ENCODE measurements at regions not wholly inside any gene's neighbourhood (a gene's known extent, or its start where the extent isn't known, plus 50 kb on each side); places are given as distances from the start of the nearest gene placed in this dataset.

- no peak for TF ChIP-seq CTCF (IDR thresholded peaks at IDR 0.05; ENCODE audit: low read depth, low read length, missing control alignments)
- DNase-seq (ENCODE audit: low read depth) = no peak
- no peak overlapping the region for H3K4me3 ChIP-seq (ENCODE audit: low read depth, low read length)
- in situ Hi-C loops (cut with HindIII; ENCODE audit: low sequenced_read_pairs) = no loop called here
These were observed 1232.7 kb downstream of the BRD1 start for GRCh38 chr22:48594757-48595510.

GRCh38 chr22:48594016-48594756 lies 1233.5 kb downstream of the BRD1 start:
- no peak for DNase-seq (ENCODE audit: low read depth)
- no peak overlapping the region for H3K4me3 ChIP-seq (ENCODE audit: low read depth, low read length)
- no peak for TF ChIP-seq CTCF (IDR thresholded peaks at IDR 0.05; ENCODE audit: low read depth, low read length, missing control alignments)
- in situ Hi-C loops (cut with HindIII; ENCODE audit: low sequenced_read_pairs) = no loop called here

GRCh38 chr22:48593551-48593950 lies 1234.1 kb downstream of the BRD1 start:
- TF ChIP-seq CTCF (IDR thresholded peaks at IDR 0.05; ENCODE audit: low read depth, low read length, missing control alignments) = no peak
- in situ Hi-C loops (cut with HindIII; ENCODE audit: low sequenced_read_pairs) = no loop called here
- H3K4me3 ChIP-seq (ENCODE audit: low read depth, low read length) = no peak overlapping the region
- no peak for DNase-seq (ENCODE audit: low read depth)

GRCh38 chr22:48592931-48593330 lies 1234.7 kb downstream of the BRD1 start:
- H3K4me3 ChIP-seq (ENCODE audit: low read depth, low read length) = no peak overlapping the region
- in situ Hi-C loops (cut with HindIII; ENCODE audit: low sequenced_read_pairs) = no loop called here
- TF ChIP-seq CTCF (IDR thresholded peaks at IDR 0.05; ENCODE audit: low read depth, low read length, missing control alignments) = no peak
- DNase-seq (ENCODE audit: low read depth) = no peak

- no peak for DNase-seq (ENCODE audit: low read depth)
- H3K4me3 ChIP-seq (ENCODE audit: low read depth, low read length) = no peak overlapping the region
- in situ Hi-C loops (cut with HindIII; ENCODE audit: low sequenced_read_pairs) = no loop called here
- TF ChIP-seq CTCF (IDR thresholded peaks at IDR 0.05; ENCODE audit: low read depth, low read length, missing control alignments) = no peak
These were observed 1235.2 kb downstream of the BRD1 start for GRCh38 chr22:48592488-48592887.

- in situ Hi-C loops (cut with HindIII; ENCODE audit: low sequenced_read_pairs) = no loop called here
- H3K4me3 ChIP-seq (ENCODE audit: low read depth, low read length) = no peak overlapping the region
- TF ChIP-seq CTCF (IDR thresholded peaks at IDR 0.05; ENCODE audit: low read depth, low read length, missing control alignments) = no peak
- no peak for DNase-seq (ENCODE audit: low read depth)
These were observed 1235.7 kb downstream of the BRD1 start for GRCh38 chr22:48592066-48592345.
